Esophagus muscularis mucosa (tissue), 4 donors: ENCODE measurements at regions not wholly inside any gene's neighbourhood (a gene's known extent, or its start where the extent isn't known, plus 50 kb on each side); places are given as distances from the start of the nearest gene placed in this dataset.

Experiments used
- DNase-seq: peaks from one replicate; pipeline ENCODE4 v3.0.0-alpha.2; 2017; ENCODE audit errors: extremely low spot score
- H3K27ac ChIP-seq, 4 donors: fragments of 200-600 bp; sonication (generic); replicated peaks in 1 of 4; 1 replicate in 3 of 4; 2 replicates in 1 of 4; pipeline ENCODE4 v1.5.1; 2016 to 2019; ENCODE audit warnings: mild to moderate bottlenecking in 1 of 4
- H3K27me3 ChIP-seq, 4 donors: fragments of 200-600 bp; sonication (generic); one replicate each; pipeline versions ENCODE4 v1.5.1 to v1.6.0; 2016 to 2019
- H3K36me3 ChIP-seq, 4 donors: fragments of 200-600 bp; sonication (generic); one replicate each; pipeline ENCODE4 v1.5.1; 2016 to 2019
- H3K4me1 ChIP-seq, 4 donors: fragments of 200-600 bp; sonication (generic); one replicate each; pipeline ENCODE4 v1.5.1; 2016 to 2019
- H3K4me3 ChIP-seq, 4 donors: fragments of 200-600 bp; sonication (generic); 1 replicate in 2 of 4; 2 replicates in 2 of 4; pipeline ENCODE4 v1.5.1; 2016 to 2019; ENCODE audit warnings: mild to moderate bottlenecking in 4 of 4, moderate library complexity in 1 of 4
- H3K9me3 ChIP-seq, 4 donors: fragments of 200-600 bp; sonication (generic); 1 replicate in 3 of 4; 2 replicates in 1 of 4; pipeline ENCODE4 v1.5.1; 2016 to 2019
- CTCF ChIP-seq, 3 experiments: fragments of 200-600 bp in 2 of 3; fragments of 450-650 bp in 1 of 3; sonication (generic) in 2 of 3; IDR thresholded peaks; one replicate each; pipeline ENCODE4 v1.5.1; 2017 to 2019; ENCODE audit warnings: antibody characterized with exemption in 3 of 3, mild to moderate bottlenecking in 2 of 3, moderate library complexity in 1 of 3
- EP300 ChIP-seq: sonication (generic); formaldehyde crosslinking; IDR thresholded peaks from one replicate; pipeline ENCODE4 v1.6.1; 2017; ENCODE audit warnings: antibody characterized with exemption
- POLR2A ChIP-seq: fragments of 450-650 bp; IDR thresholded peaks from one replicate; pipeline ENCODE4 v1.6.1; 2017; ENCODE audit warnings: antibody characterized with exemption, moderate library complexity, mild to moderate bottlenecking, low read depth
- POLR2AphosphoS5 ChIP-seq, 2 donors: sonication (generic); formaldehyde crosslinking; IDR thresholded peaks; one replicate each; pipeline ENCODE4 v1.6.1; 2017; ENCODE audit warnings: antibody characterized with exemption in 2 of 2
- WGBS: methylation state at CpG from one replicate; pipeline ENCODE4 v1.1.5; 2018; 5-methylcytosine and 5-hydroxymethylcytosine counted together
- intact Hi-C: fragments of 100-400 bp; cut with DNase I; formaldehyde crosslinking; loops from one replicate; pipeline ENCODE4 v1.15.1; 2023

GRCh38 chr21:24826822-24827221 lies 780.5 kb downstream of the MRPL39 start:
- Histone ChIP-seq H3K4me3 (no peak overlapping the region), H3K27ac (no peak overlapping the region), H3K36me3 (no peaks in the 10 kb centered on the region), H3K27me3 (no peaks in the 10 kb centered on the region), H3K4me1 (no peaks in the 10 kb centered on the region), H3K9me3 (no peaks in the 10 kb centered on the region)
- intact Hi-C loops = no loop called here
- no peak for DNase-seq
- TF ChIP-seq POLR2AphosphoS5 (IDR thresholded peaks at IDR 0.05) (no peak), POLR2A (no peak), EP300 (no peak), CTCF (IDR thresholded peaks at IDR 0.05) (no peak)
- 35% methylated on average over 1 of the region's 1 CpG for WGBS

- Histone ChIP-seq H3K27me3 (no peaks in the 10 kb centered on the region), H3K36me3 (no peaks in the 10 kb centered on the region), H3K9me3 (no peaks in the 10 kb centered on the region), H3K27ac (no peak overlapping the region), H3K4me1 (no peaks in the 10 kb centered on the region), H3K4me3 (no peak overlapping the region)
- TF ChIP-seq POLR2A (no peak), POLR2AphosphoS5 (IDR thresholded peaks at IDR 0.05) (no peak), CTCF (IDR thresholded peaks at IDR 0.05) (no peak), EP300 (no peak)
- WGBS = 77% methylated on average over 4 of the region's 4 CpGs
- no peak for DNase-seq
- intact Hi-C loops = no loop called here
Measured at GRCh38 chr21:24825348-24825747, 781.9 kb downstream of the MRPL39 start.

GRCh38 chr21:24824209-24824608 lies 783.1 kb downstream of the MRPL39 start:
- Histone ChIP-seq H3K4me3 (no peak overlapping the region), H3K36me3 (no peaks in the 10 kb centered on the region), H3K9me3 (no peaks in the 10 kb centered on the region), H3K4me1 (no peaks in the 10 kb centered on the region), H3K27me3 (no peaks in the 10 kb centered on the region), H3K27ac (no peak overlapping the region)
- 88% methylated on average over 4 of the region's 4 CpGs for WGBS
- no peak for DNase-seq
- intact Hi-C loops = no loop called here
- TF ChIP-seq EP300 (no peak), POLR2AphosphoS5 (IDR thresholded peaks at IDR 0.05) (no peak), POLR2A (no peak), CTCF (IDR thresholded peaks at IDR 0.05) (no peak)

- H3K4me1 ChIP-seq = no peaks in the 10 kb centered on the region
- no peaks in the 10 kb centered on the region for H3K27me3 ChIP-seq
- H3K9me3 ChIP-seq = no peaks in the 10 kb centered on the region
- 88% methylated on average over 2 of the region's 2 CpGs for WGBS
- no peak overlapping the region for H3K4me3 ChIP-seq
- H3K27ac ChIP-seq = no peak overlapping the region
- no peak for DNase-seq
- TF ChIP-seq EP300 (no peak), POLR2AphosphoS5 (IDR thresholded peaks at IDR 0.05) (no peak), CTCF (IDR thresholded peaks at IDR 0.05) (no peak), POLR2A (no peak)
- intact Hi-C loops = no loop called here
- no peaks in the 10 kb centered on the region for H3K36me3 ChIP-seq
Measured at GRCh38 chr21:24823247-24823646, 784.0 kb downstream of the MRPL39 start.

- DNase-seq = no peak
- intact Hi-C loops = no loop called here
- WGBS = 62% methylated on average over 3 of the region's 3 CpGs
- Histone ChIP-seq H3K4me3 (no peak overlapping the region), H3K27me3 (no peaks in the 10 kb centered on the region), H3K36me3 (no peaks in the 10 kb centered on the region), H3K4me1 (no peaks in the 10 kb centered on the region), H3K9me3 (no peaks in the 10 kb centered on the region), H3K27ac (no peak overlapping the region)
- TF ChIP-seq POLR2A (no peak), EP300 (no peak), POLR2AphosphoS5 (IDR thresholded peaks at IDR 0.05) (no peak), CTCF (IDR thresholded peaks at IDR 0.05) (no peak)
Measured at GRCh38 chr21:24785033-24785432, 822.2 kb downstream of the MRPL39 start.
